ENCODE measurements at regions not wholly inside any gene's neighbourhood (a gene's known extent, or its start where the extent isn't known, plus 50 kb on each side); places are given as distances from the start of the nearest gene placed in this dataset.

- Histone ChIP-seq H3K4me1 (no peaks in the 10 kb centered on the region), H3K27ac (no peak overlapping the region), H3K4me3 (replicated peaks in 1 of 3) (no peak overlapping the region), H3K36me3 (no peaks in the 10 kb centered on the region), H3K27me3 (no peaks in the 10 kb centered on the region), H3K9me3 (no peaks in the 10 kb centered on the region)
- DNase-seq = no peak
- TF ChIP-seq CTCF (IDR thresholded peaks at IDR 0.05) (no peak), POLR2A (IDR thresholded peaks at IDR 0.05) (no peak)
- intact Hi-C loops (cut with DNase I) = no loop called here
- 73 to 84% methylated on average over 3 of the region's 3 CpGs for WGBS, 2 donors
Observed at GRCh38 chr7:41910940-41911600, 208.2 kb upstream of the INHBA start.

GRCh38 chr7:41907444-41907843 is 204.6 kb upstream of the INHBA start:
- H3K36me3 ChIP-seq = no peaks in the 10 kb centered on the region
- no peak for DNase-seq
- H3K9me3 ChIP-seq = no peaks in the 10 kb centered on the region
- TF ChIP-seq POLR2A (IDR thresholded peaks at IDR 0.05) (no peak), CTCF (IDR thresholded peaks at IDR 0.05) (no peak)
- H3K4me3 ChIP-seq (replicated peaks in 1 of 3) = no peak overlapping the region
- H3K27me3 ChIP-seq = no peaks in the 10 kb centered on the region
- no peak overlapping the region for H3K27ac ChIP-seq
- H3K4me1 ChIP-seq = no peaks in the 10 kb centered on the region
- intact Hi-C loops (cut with DNase I) = no loop called here

- intact Hi-C loops (cut with DNase I) = no loop called here
Observed at GRCh38 chr7:41900532-41900931, 197.6 kb upstream of the INHBA start.

GRCh38 chr7:41899823-41900433 is 197.0 kb upstream of the INHBA start:
- TF ChIP-seq CTCF (IDR thresholded peaks at IDR 0.05) (no peak), POLR2A (IDR thresholded peaks at IDR 0.05) (no peak)
- intact Hi-C loops (cut with DNase I) = no loop called here
- DNase-seq = no peak
- no peak overlapping the region for H3K4me3 ChIP-seq (replicated peaks in 1 of 3)
- H3K27ac ChIP-seq = no peak overlapping the region
- WGBS, 2 donors = 64 to 77% methylated on average over 4 of the region's 4 CpGs
- no peaks in the 10 kb centered on the region for H3K27me3 ChIP-seq
- no peaks in the 10 kb centered on the region for H3K9me3 ChIP-seq
- H3K36me3 ChIP-seq = no peaks in the 10 kb centered on the region
- H3K4me1 ChIP-seq = no peaks in the 10 kb centered on the region

More at GRCh38 chr7:41900532-41900931, 197.6 kb upstream of the INHBA start:
- no peak overlapping the region for H3K27ac ChIP-seq
- no peak for TF ChIP-seq CTCF (IDR thresholded peaks at IDR 0.05)
- TF ChIP-seq POLR2A (IDR thresholded peaks at IDR 0.05) = no peak
- H3K36me3 ChIP-seq = no peaks in the 10 kb centered on the region
- no peaks in the 10 kb centered on the region for H3K4me1 ChIP-seq
- no peaks in the 10 kb centered on the region for H3K9me3 ChIP-seq
- 68 to 73% methylated on average over 2 of the region's 2 CpGs for WGBS, 2 donors
- no peak for DNase-seq
- H3K4me3 ChIP-seq (replicated peaks in 1 of 3) = no peak overlapping the region
- H3K27me3 ChIP-seq = no peaks in the 10 kb centered on the region

- H3K36me3 ChIP-seq = no peaks in the 10 kb centered on the region
- no peak overlapping the region for H3K4me3 ChIP-seq (replicated peaks in 1 of 3)
- no peaks in the 10 kb centered on the region for H3K4me1 ChIP-seq
- H3K27ac ChIP-seq = no peak overlapping the region
- no peak for TF ChIP-seq POLR2A (IDR thresholded peaks at IDR 0.05)
- TF ChIP-seq CTCF (IDR thresholded peaks at IDR 0.05) = no peak
- intact Hi-C loops (cut with DNase I) = no loop called here
- 91 to 100% methylated on average over 2 of the region's 2 CpGs for WGBS, 2 donors
- H3K9me3 ChIP-seq = no peaks in the 10 kb centered on the region
- no peak for DNase-seq
- no peaks in the 10 kb centered on the region for H3K27me3 ChIP-seq
Observed at GRCh38 chr7:41893656-41894055, 190.8 kb upstream of the INHBA start.
